Mucosa of descending colon (tissue), 3 donors: ENCODE measurements at regions not wholly inside any gene's neighbourhood (a gene's known extent, or its start where the extent isn't known, plus 50 kb on each side); places are given as distances from the start of the nearest gene placed in this dataset.

ENCODE experiments used
- ATAC-seq: fragments of 200-7000 bp; cut with Tn5 transposase; one replicate; pipeline ENCODE4 v1.9.1; 2020; ENCODE audit warnings: mild to moderate bottlenecking, moderate library complexity
- DNase-seq, 3 donors: peaks; one replicate each; pipeline ENCODE4 v3.0.0-alpha.2; 2020
- H3K36me3 ChIP-seq: fragments of 200-600 bp; one replicate; pipeline ENCODE4 v1.8.0; 2021; ENCODE audit warnings: low read depth, mild to moderate bottlenecking
- H3K4me1 ChIP-seq: fragments of 200-600 bp; one replicate; pipeline ENCODE4 v1.8.0; 2021; ENCODE audit warnings: low read depth, mild to moderate bottlenecking
- H3K4me3 ChIP-seq: fragments of 200-600 bp; one replicate; pipeline ENCODE4 v1.8.0; 2021; ENCODE audit warnings: mild to moderate bottlenecking
- H3K9me3 ChIP-seq: fragments of 200-600 bp; one replicate; pipeline ENCODE4 v1.8.0; 2021; ENCODE audit warnings: mild to moderate bottlenecking
- CTCF ChIP-seq: fragments of 200-600 bp; IDR thresholded peaks from one replicate; pipeline ENCODE4 v1.8.0; 2022; ENCODE audit warnings: antibody characterized with exemption, mild to moderate bottlenecking
- intact Hi-C, 2 donors: fragments of 100-400 bp; cut with DNase I in 1 of 2; cut with micrococcal nuclease in 1 of 2; formaldehyde crosslinking; loops; one replicate each; pipeline versions ENCODE4 v1.11.0 to v1.11.1; 2022; cut with DNase I, micrococcal nuclease
- donor health status: DM: no; HTN: no; CAD: no; lungs with moderate emphysema.
- donor health status: DM: no; HTN: no; CAD: no.
- donor health status: DM: no; HTN: yes; CAD: no.

- peaks cover 3% of the 10 kb centered on the region for H3K4me1 ChIP-seq
- no peak for DNase-seq
Measured at GRCh38 chr15:91473894-91474545, 374.0 kb downstream of the SV2B start.

GRCh38 chr15:91476861-91477260 lies 376.6 kb upstream of the SLCO3A1 start:
- ATAC-seq (no peak), DNase-seq (no peak)
- H3K9me3 ChIP-seq: no peaks in the 10 kb centered on the region
- no peaks in the 10 kb centered on the region for H3K4me1 ChIP-seq
- H3K4me3 ChIP-seq: no peak overlapping the region
- no peaks in the 10 kb centered on the region for H3K36me3 ChIP-seq
- intact Hi-C loops: no loop called here
- TF ChIP-seq CTCF: no peak

More at GRCh38 chr15:91473894-91474545, 374.0 kb downstream of the SV2B start:
- no peak for ATAC-seq
- H3K4me3 ChIP-seq: no peak overlapping the region
- no peak for TF ChIP-seq CTCF
- no peaks in the 10 kb centered on the region for H3K9me3 ChIP-seq
- intact Hi-C loops: no loop called here
- H3K36me3 ChIP-seq: no peaks in the 10 kb centered on the region

- Histone ChIP-seq H3K4me3 (no peak overlapping the region), H3K4me1 (no peaks in the 10 kb centered on the region), H3K36me3 (no peaks in the 10 kb centered on the region), H3K9me3 (no peaks in the 10 kb centered on the region)
- ATAC-seq: no peak
- no peak for TF ChIP-seq CTCF
- intact Hi-C loops: no loop called here
- DNase-seq: no peak
Measured at GRCh38 chr15:91478717-91479191, 374.8 kb upstream of the SLCO3A1 start.

GRCh38 chr15:91480426-91480825 lies 373.1 kb upstream of the SLCO3A1 start:
- no peaks in the 10 kb centered on the region for H3K4me1 ChIP-seq
- DNase-seq (no peak), ATAC-seq (no peak)
- H3K4me3 ChIP-seq: no peak overlapping the region
- no peak for TF ChIP-seq CTCF
- intact Hi-C loops: no loop called here
- H3K36me3 ChIP-seq: no peaks in the 10 kb centered on the region
- no peaks in the 10 kb centered on the region for H3K9me3 ChIP-seq

GRCh38 chr15:91482799-91483198 lies 370.7 kb upstream of the SLCO3A1 start:
- H3K36me3 ChIP-seq: no peaks in the 10 kb centered on the region
- ATAC-seq (no peak), DNase-seq (no peak)
- intact Hi-C loops: no loop called here
- H3K4me1 ChIP-seq: no peaks in the 10 kb centered on the region
- no peaks in the 10 kb centered on the region for H3K9me3 ChIP-seq
- no peak for TF ChIP-seq CTCF
- H3K4me3 ChIP-seq: no peak overlapping the region

- no peak for ATAC-seq
- Histone ChIP-seq H3K4me3 (no peak overlapping the region), H3K36me3 (no peaks in the 10 kb centered on the region), H3K4me1 (no peaks in the 10 kb centered on the region), H3K9me3 (no peaks in the 10 kb centered on the region)
- no peak for DNase-seq
- intact Hi-C loops: no loop called here
- no peak for TF ChIP-seq CTCF
Measured at GRCh38 chr15:91484141-91484540, 369.4 kb upstream of the SLCO3A1 start.
